NT2/D1 (cell line): ENCODE measurements at regions not wholly inside any gene's neighbourhood (a gene's known extent, or its start where the extent isn't known, plus 50 kb on each side); places are given as distances from the start of the nearest gene placed in this dataset.

Experiments used
- YY1 ChIP-seq: IDR thresholded peaks from 2 replicates; pipeline ENCODE4 v1.6.1; 2011; ENCODE audit not compliant: insufficient read length, insufficient read depth
- ZNF274 ChIP-seq: IDR thresholded peaks from 2 replicates; pipeline ENCODE4 v1.6.1; 2011; ENCODE audit warnings: mild to moderate bottlenecking, low read depth, low read length

- TF ChIP-seq ZNF274 (no peak), YY1 (no peak)
Observed at GRCh38 chr5:164555809-164556208, 1050.4 kb downstream of the MAT2B start.
